K562 (cell line): ENCODE measurements at regions not wholly inside any gene's neighbourhood (a gene's known extent, or its start where the extent isn't known, plus 50 kb on each side); places are given as distances from the start of the nearest gene placed in this dataset.

ENCODE experiments used
- ATAC-seq: fragments of 200-7000 bp; cut with Tn5 transposase; 3 replicates; pipeline ENCODE4 v1.9.1; 2020; ENCODE audit warnings: moderate library complexity
- BruUV-seq: library from RNA; stranded (reverse); fragments of 400-500 nt; replicated peaks from 2 replicates; lab custom pipeline; 2021; lab: Mats Ljungman, UMichigan
- CTCF ChIA-PET: fragments of 300-600 bp; formaldehyde crosslinking; extraction: SDS; loops from one replicate; lab custom pipeline; 2021; ENCODE audit warnings: low intra/inter-chr PET ratio; lab: Yijun Ruan, JAX
- POLR2A ChIA-PET: fragments of 300-600, 350-650 bp; sonication (Branson Sonifier 250); formaldehyde crosslinking; extraction: SDS; loops from one replicate; lab custom pipeline; 2021; ENCODE audit warnings: antibody characterized with exemption, inconsistent platforms; lab: Yijun Ruan, JAX
- DNase-seq, 4 experiments: peaks; one replicate each; pipeline versions ENCODE4 v3.0.0 to v3.0.0-alpha.2; 2011 to 2018; ENCODE audit warnings: low spot score in 3 of 4, mixed read lengths in 3 of 4; ENCODE audit errors: extremely low read depth in 1 of 4
- FAIRE-seq: peaks from 2 replicates; lab custom pipeline; 2011; peaks lifted over from hg19 to GRCh38; lab: Jason Lieb, UNC
- H2AFZ ChIP-seq: 2 replicates; pipeline ENCODE4 v1.6.0; 2011; ENCODE audit warnings: low read depth, low read length, control low read depth, inconsistent platforms
- H3K27ac ChIP-seq: fragments of 200-600 bp; 3 replicates; pipeline ENCODE4 v1.8.0; 2011; ENCODE audit warnings: low read depth, mild to moderate bottlenecking, control low read depth, inconsistent platforms, low read length, moderate library complexity, mixed read lengths; ENCODE audit errors: extremely low read depth
- H3K27me3 ChIP-seq, 2 experiments: fragments of 300-600 bp in 1 of 2; 2 replicates in 1 of 2; 3 replicates in 1 of 2; pipeline versions ENCODE4 v1.6.0 to v1.8.0; 2011; ENCODE audit warnings: inconsistent platforms in 2 of 2, low read length in 2 of 2, mild to moderate bottlenecking in 1 of 2, mixed read lengths in 1 of 2, moderate library complexity in 1 of 2; ENCODE audit not compliant: control insufficient read depth in 2 of 2, insufficient read depth in 2 of 2
- H3K36me3 ChIP-seq: fragments of 300-600 bp; 3 replicates; pipeline ENCODE4 v1.8.0; 2011; ENCODE audit warnings: mild to moderate bottlenecking, low read length, inconsistent platforms; ENCODE audit not compliant: control insufficient read depth, insufficient read depth
- H3K4me1 ChIP-seq, 2 experiments: fragments of 200-600 bp in 1 of 2; replicated peaks in 1 of 2; 2 replicates in 1 of 2; 3 replicates in 1 of 2; pipeline versions ENCODE4 v1.5.1 to v1.8.0; 2011; ENCODE audit warnings: inconsistent platforms in 2 of 2, low read length in 2 of 2, mild to moderate bottlenecking in 1 of 2, mixed read lengths in 1 of 2, moderate library complexity in 1 of 2; ENCODE audit not compliant: control insufficient read depth in 2 of 2, insufficient read depth in 2 of 2
- H3K4me2 ChIP-seq: 2 replicates; pipeline ENCODE4 v1.6.1; 2011; ENCODE audit warnings: low read length, control low read depth, inconsistent platforms, mixed read lengths; ENCODE audit not compliant: insufficient read depth
- H3K4me3 ChIP-seq: fragments of 200-600 bp; sonication (generic), shearing (Covaris generic); 2 replicates; pipeline ENCODE4 v1.5.1; 2016; ENCODE audit warnings: control low read depth, inconsistent platforms
- H3K79me2 ChIP-seq: fragments of 200-600 bp; 3 replicates; pipeline ENCODE4 v1.8.0; 2011; ENCODE audit warnings: low read length, inconsistent platforms; ENCODE audit not compliant: control insufficient read depth, insufficient read depth
- H3K9ac ChIP-seq, 2 experiments: 2 replicates each; pipeline versions ENCODE4 v1.6.0 to v1.6.1; 2011; ENCODE audit warnings: low read depth in 2 of 2, low read length in 2 of 2, control low read depth in 1 of 2, inconsistent platforms in 1 of 2, mild to moderate bottlenecking in 1 of 2, mixed read lengths in 1 of 2; ENCODE audit not compliant: insufficient read depth in 1 of 2
- H3K9me1 ChIP-seq: one replicate; pipeline ENCODE4 v1.6.0; 2011; ENCODE audit warnings: inconsistent platforms, mild to moderate bottlenecking, low read length, moderate library complexity; ENCODE audit not compliant: control insufficient read depth, insufficient read depth
- H3K9me3 ChIP-seq: replicated peaks from 2 replicates; pipeline ENCODE4 v1.5.1; 2011; ENCODE audit warnings: low read depth, low read length, inconsistent platforms; ENCODE audit not compliant: control insufficient read depth, insufficient read depth
- H4K20me1 ChIP-seq: replicated peaks from 2 replicates; pipeline ENCODE4 v1.6.1; 2011; ENCODE audit warnings: low read length, inconsistent platforms, mixed read lengths; ENCODE audit not compliant: control insufficient read depth, insufficient read depth
- CBFA2T2 ChIP-seq: fragments of 450-650 bp; conservative IDR thresholded peaks from 2 replicates; pipeline ENCODE4 v1.6.1; 2017; ENCODE audit warnings: mild to moderate bottlenecking
- ETV1 ChIP-seq: fragments of 450-650 bp; conservative IDR thresholded peaks from 2 replicates; pipeline ENCODE4 v1.6.1; 2016; ENCODE audit warnings: missing genetic modification characterization, control low read depth, low read depth, missing compliant biosample characterization
- HNRNPLL ChIP-seq: fragments of 200-400 bp; formaldehyde crosslinking; IDR thresholded peaks from 2 replicates; pipeline ENCODE4 v1.6.1; 2017; ENCODE audit warnings: low read length, low read depth, mild to moderate bottlenecking; ENCODE audit not compliant: poor library complexity, severe bottlenecking
- NFYB ChIP-seq: IDR thresholded peaks from 2 replicates; pipeline ENCODE4 v1.6.1; 2011; ENCODE audit warnings: mild to moderate bottlenecking, moderate library complexity; ENCODE audit not compliant: insufficient read length; ENCODE audit errors: extremely low read depth
- WGBS: fragments of 100-300 bp; shearing (Covaris generic); methylation state at CpG from one replicate; pipeline ENCODE4 v1.1.6; 2016; ENCODE audit warnings: low coverage, mixed read lengths; ENCODE audit not compliant: insufficient coverage; ENCODE audit errors: missing lambda C conversion rate; 5-methylcytosine and 5-hydroxymethylcytosine counted together
- in situ Hi-C: fragments of 300-500 bp; cut with MboI; formaldehyde crosslinking; loops from 4 replicates; pipeline ENCODE4 v1.15.0; 2018; ENCODE audit warnings: inconsistent platforms, mixed read lengths
- intact Hi-C: fragments of 100-400 bp; cut with micrococcal nuclease; formaldehyde crosslinking; loops from 2 replicates; pipeline ENCODE4 v1.14.2; 2022

DNA sequence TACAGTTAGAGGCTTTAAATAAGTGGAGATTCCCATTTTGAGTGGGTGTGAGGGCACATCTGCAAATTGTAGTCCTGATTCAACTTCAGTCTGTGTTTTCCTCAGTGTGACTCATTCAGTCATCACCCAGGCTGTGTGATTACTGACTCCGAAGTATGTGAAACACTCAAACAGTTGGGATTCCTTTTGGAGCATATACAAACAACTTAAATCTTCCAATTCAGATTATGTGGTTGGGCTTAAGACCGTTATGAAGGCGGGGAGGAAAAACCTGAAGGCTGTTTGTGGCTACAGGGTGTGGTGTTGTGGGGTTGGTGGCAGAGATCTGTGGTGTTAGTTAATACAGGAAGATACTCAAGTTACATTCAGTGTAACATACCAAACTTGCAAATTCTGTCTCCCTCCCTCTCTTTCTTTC, 259.7 kb upstream of the FERD3L start:
- no peaks in the 10 kb centered on the region for H4K20me1 ChIP-seq
- no peaks in the 10 kb centered on the region; the same call in 1 of the 2 replicates for H3K9me3 ChIP-seq
- ChIA-PET CTCF (no interaction called here), POLR2A (no interaction called here)
- no peak for FAIRE-seq
- H3K4me1 ChIP-seq: no peaks in the 10 kb centered on the region
- no peak for DNase-seq
- H3K79me2 ChIP-seq: no peaks in the 10 kb centered on the region
- H3K9ac ChIP-seq: no peak overlapping the region
- no peak overlapping the region for H3K27ac ChIP-seq
- in situ Hi-C loops: no loop called here
- no peaks in the 10 kb centered on the region for H3K27me3 ChIP-seq
- no peak overlapping the region for H3K4me3 ChIP-seq
- 0% methylated on average over 3 of the region's 3 CpGs for WGBS
- no peak for TF ChIP-seq CBFA2T2
- no peak for TF ChIP-seq ETV1
- no peak for TF ChIP-seq HNRNPLL
- no peak for ATAC-seq
- intact Hi-C loops: no loop called here
- H3K4me2 ChIP-seq: no peak overlapping the region
- H3K36me3 ChIP-seq: no peaks in the 10 kb centered on the region
- no peaks in the 10 kb centered on the region for H3K9me1 ChIP-seq
- no TSS peak for BruUV-seq
- H2AFZ ChIP-seq: no peak overlapping the region

- TF ChIP-seq NFYB: no peak
- no peaks in the 10 kb centered on the region for H3K79me2 ChIP-seq
- H4K20me1 ChIP-seq: no peaks in the 10 kb centered on the region
- no peak overlapping the region for H3K4me3 ChIP-seq
- no TSS peak for BruUV-seq
- H3K9me1 ChIP-seq: no peaks in the 10 kb centered on the region
- 0% methylated on average over 2 of the region's 2 CpGs for WGBS
- H3K27me3 ChIP-seq: no peaks in the 10 kb centered on the region
- H3K9ac ChIP-seq: no peak overlapping the region
- H3K27ac ChIP-seq: no peak overlapping the region
- no peak for FAIRE-seq
- no peak for ATAC-seq
- no peaks in the 10 kb centered on the region for H3K4me1 ChIP-seq
- no peak overlapping the region for H2AFZ ChIP-seq
- H3K4me2 ChIP-seq: no peak overlapping the region
- H3K9me3 ChIP-seq: no peaks in the 10 kb centered on the region; the same call in 1 of the 2 replicates
- ChIA-PET CTCF (no interaction called here), POLR2A (no interaction called here)
- no peak for DNase-seq
- no peaks in the 10 kb centered on the region for H3K36me3 ChIP-seq
- in situ Hi-C loops: no loop called here
- intact Hi-C loops: no loop called here
These were observed 258.5 kb upstream of the FERD3L start for GRCh38 chr7:19403691-19404090.
